GM23338 (cell line): ENCODE measurements at regions not wholly inside any gene's neighbourhood (a gene's known extent, or its start where the extent isn't known, plus 50 kb on each side); places are given as distances from the start of the nearest gene placed in this dataset.

Experiments used
- CTCF ChIP-seq, 2 experiments: fragments of 200-600 bp in 1 of 2; sonication (generic) in 1 of 2; conservative IDR thresholded peaks; 2 replicates each; pipeline versions ENCODE4 v1.5.1 to v1.6.1; 2016 to 2017; ENCODE audit warnings: antibody characterized with exemption in 2 of 2, low read depth in 2 of 2, mild to moderate bottlenecking in 2 of 2, moderate library complexity in 1 of 2
- EZH2 ChIP-seq: fragments of 200-600 bp; sonication (generic); IDR thresholded peaks from one replicate; pipeline ENCODE4 v1.8.0; 2017; ENCODE audit warnings: antibody characterized with exemption, mild to moderate bottlenecking, low read depth; ENCODE audit not compliant: unreplicated experiment
- EZH2phosphoT487 ChIP-seq: fragments of 200-600 bp; sonication (generic); IDR thresholded peaks from one replicate; pipeline ENCODE4 v1.8.1; 2018; ENCODE audit warnings: antibody characterized with exemption; ENCODE audit not compliant: unreplicated experiment
- POLR2AphosphoS5 ChIP-seq: IDR thresholded peaks from 2 replicates; pipeline ENCODE4 v1.6.1; 2016; ENCODE audit warnings: antibody characterized with exemption, low read depth
- ZNF114 ChIP-seq: fragments of 250-450 bp; sonication (Bioruptor Pico); IDR thresholded peaks from 2 replicates; pipeline ENCODE4 v1.5.0; 2020; ENCODE audit warnings: mild to moderate bottlenecking, moderate library complexity

- TF ChIP-seq CTCF (conservative IDR thresholded peaks at IDR 0.05; ENCODE audit: low read depth in 2 of 2) (no peak), ZNF114 (CRISPR knock-in tag) (no peak), POLR2AphosphoS5 (no peak), EZH2 (no peak), EZH2phosphoT487 (no peak)
Observed at GRCh38 chr2:62446491-62446890, 59.5 kb downstream of the TMEM17 start.
